IMR-90 (cell line): ENCODE measurements at regions not wholly inside any gene's neighbourhood (a gene's known extent, or its start where the extent isn't known, plus 50 kb on each side); places are given as distances from the start of the nearest gene placed in this dataset.

Source experiments
- CTCF ChIP-seq: conservative IDR thresholded peaks from 2 replicates; pipeline ENCODE4 v1.5.1; 2012; ENCODE audit warnings: mild to moderate bottlenecking, low read depth, low read length, improper control_type of control experiment
- MAFK ChIP-seq: IDR thresholded peaks from 2 replicates; pipeline ENCODE4 v1.6.1; 2012; ENCODE audit warnings: low read depth, low read length, improper control_type of control experiment
- MXI1 ChIP-seq: IDR thresholded peaks from 2 replicates; pipeline ENCODE4 v1.6.1; 2012; ENCODE audit warnings: low read depth, mild to moderate bottlenecking, low read length, moderate library complexity, borderline replicate concordance
- POLR2A ChIP-seq: IDR thresholded peaks from 2 replicates; pipeline ENCODE4 v1.6.1; 2012; ENCODE audit warnings: mild to moderate bottlenecking, low read depth, low read length
- RAD21 ChIP-seq: IDR thresholded peaks from 2 replicates; pipeline ENCODE4 v1.6.1; 2012; ENCODE audit warnings: low read length, improper control_type of control experiment
- RCOR1 ChIP-seq: IDR thresholded peaks from 2 replicates; pipeline ENCODE4 v1.6.1; 2012; ENCODE audit warnings: mild to moderate bottlenecking, low read length, improper control_type of control experiment; ENCODE audit not compliant: insufficient replicate concordance
- SMC3 ChIP-seq: fragments of 150-350 bp; IDR thresholded peaks from 2 replicates; pipeline ENCODE4 v1.6.1; 2016; ENCODE audit warnings: low read depth, mild to moderate bottlenecking, antibody characterized with exemption, low read length, moderate library complexity

- TF ChIP-seq CTCF (no peak), RCOR1 (no peak), POLR2A (no peak), SMC3 (no peak), RAD21 (no peak), MAFK (no peak), MXI1 (no peak)
These were observed 210.1 kb downstream of the TFAP2C start for GRCh38 chr20:56839222-56839621.
